ENCODE measurements at regions not wholly inside any gene's neighbourhood (a gene's known extent, or its start where the extent isn't known, plus 50 kb on each side); places are given as distances from the start of the nearest gene placed in this dataset.

DNA sequence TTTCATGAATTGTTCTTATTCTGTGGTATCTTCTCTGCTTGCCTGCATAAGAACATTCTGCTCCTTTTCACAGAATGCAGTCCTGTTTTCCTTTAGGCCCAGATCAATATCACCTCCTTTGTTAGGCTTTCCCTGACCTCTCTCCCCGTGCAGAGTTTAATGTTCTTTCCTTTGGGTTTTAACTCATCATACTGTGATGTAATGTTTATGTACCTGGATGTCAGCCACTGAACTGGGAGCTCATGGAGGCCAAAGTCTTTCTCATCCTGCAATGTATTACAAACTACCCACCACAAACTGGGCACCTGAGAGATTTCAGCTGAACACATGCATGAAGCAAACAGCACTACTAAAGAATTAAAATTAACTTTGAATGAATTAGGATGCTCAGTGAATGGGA, 192.8 kb upstream of the RORA start:
- Histone ChIP-seq H3K9ac (ENCODE audit: control insufficient read depth, insufficient read depth, low read length) (no peak overlapping the region), H3K27ac (ENCODE audit: control insufficient read depth, insufficient read depth) (no peak overlapping the region), H3K36me3 (ENCODE audit: control insufficient read depth in 2 of 2, insufficient read depth in 2 of 2, low read length in 1 of 2) (no peaks in the 10 kb centered on the region), H3K4me3 (no peak overlapping the region), H3K4me2 (ENCODE audit: control insufficient read depth, insufficient read depth) (no peak overlapping the region), H3K27me3 (replicated peaks in 1 of 2; ENCODE audit: control insufficient read depth in 2 of 2, insufficient read depth in 2 of 2, low read length in 1 of 2) (no peaks in the 10 kb centered on the region; a peak in 1 of 4 replicates), H2AFZ (ENCODE audit: control insufficient read depth, low read depth, low read length) (no peak overlapping the region), H3K9me3 (replicated peaks; ENCODE audit: control insufficient read depth, insufficient read depth, low read length) (no peaks in the 10 kb centered on the region), H3K4me1 (ENCODE audit: control insufficient read depth, insufficient read depth, low read length) (no peaks in the 10 kb centered on the region), H3K79me2 (ENCODE audit: control insufficient read depth, insufficient read depth, low read length) (no peaks in the 10 kb centered on the region), H4K20me1 (ENCODE audit: control insufficient read depth, insufficient read depth) (no peaks in the 10 kb centered on the region)
- in situ Hi-C loops (cut with MboI) (no loop called here), intact Hi-C loops (cut with micrococcal nuclease; ENCODE audit: unreplicated experiment) (no loop called here)
- FAIRE-seq: no peak
- POLR2A ChIA-PET: no interaction called here
- 5% methylated on average over 1 of the region's 1 CpG for WGBS (ENCODE audit: insufficient coverage, insufficient replicate concordance, low lambda C conversion rate, missing lambda C conversion rate)
- DNase-seq (ENCODE audit: low read depth, low spot score): no peak
- TF ChIP-seq HDGF (IDR thresholded peaks at IDR 0.05): no peak
- ATAC-seq: no peak
- BruUV-seq (replicated peaks): no TSS peak
- SMC1A ChIA-PET (ENCODE audit: uncharacterized antibody, unreplicated experiment): no interaction called here
- RAD21 ChIA-PET (ENCODE audit: unreplicated experiment): no interaction called here
- CTCF ChIA-PET: no interaction called here

DNA sequence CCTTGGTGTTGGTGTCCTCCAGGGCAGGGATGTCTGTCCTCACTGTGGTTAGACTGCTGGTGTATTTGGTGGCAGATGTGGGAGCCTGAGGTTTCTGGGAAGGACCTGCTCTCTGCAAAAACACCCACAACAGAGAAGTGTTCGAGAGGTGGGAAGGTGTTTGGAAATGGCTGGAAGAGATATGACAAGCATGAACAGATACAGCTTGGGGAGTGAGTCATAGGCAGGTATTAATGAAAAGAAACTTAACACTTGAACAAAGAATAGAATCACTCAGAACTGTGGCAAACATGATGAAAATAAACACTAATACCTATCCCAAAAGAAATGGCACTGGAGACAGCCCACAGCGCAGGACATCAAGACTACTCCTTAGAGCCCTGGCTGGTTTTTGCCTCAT, 192.4 kb upstream of the RORA start:
- Histone ChIP-seq H3K27me3 (replicated peaks in 1 of 2; ENCODE audit: control insufficient read depth in 2 of 2, insufficient read depth in 2 of 2, low read length in 1 of 2) (no peaks in the 10 kb centered on the region; a peak in 1 of 4 replicates), H4K20me1 (ENCODE audit: control insufficient read depth, insufficient read depth) (no peaks in the 10 kb centered on the region), H3K4me2 (ENCODE audit: control insufficient read depth, insufficient read depth) (no peak overlapping the region), H3K4me3 (no peak overlapping the region), H3K9ac (ENCODE audit: control insufficient read depth, insufficient read depth, low read length) (no peak overlapping the region), H3K36me3 (ENCODE audit: control insufficient read depth in 2 of 2, insufficient read depth in 2 of 2, low read length in 1 of 2) (no peaks in the 10 kb centered on the region), H3K27ac (ENCODE audit: control insufficient read depth, insufficient read depth) (no peak overlapping the region), H3K79me2 (ENCODE audit: control insufficient read depth, insufficient read depth, low read length) (no peaks in the 10 kb centered on the region), H2AFZ (ENCODE audit: control insufficient read depth, low read depth, low read length) (no peak overlapping the region), H3K9me3 (replicated peaks; ENCODE audit: control insufficient read depth, insufficient read depth, low read length) (no peaks in the 10 kb centered on the region), H3K4me1 (ENCODE audit: control insufficient read depth, insufficient read depth, low read length) (no peaks in the 10 kb centered on the region)
- no TSS peak for BruUV-seq (replicated peaks)
- no peak for TF ChIP-seq MTA2 (IDR thresholded peaks at IDR 0.05; ENCODE audit: low read depth)
- TF ChIP-seq RB1 (IDR thresholded peaks at IDR 0.05; ENCODE audit: borderline replicate concordance): no peak
- TF ChIP-seq HCFC1 (IDR thresholded peaks at IDR 0.05; ENCODE audit: low read length): no peak
- TF ChIP-seq, protein P1, sequence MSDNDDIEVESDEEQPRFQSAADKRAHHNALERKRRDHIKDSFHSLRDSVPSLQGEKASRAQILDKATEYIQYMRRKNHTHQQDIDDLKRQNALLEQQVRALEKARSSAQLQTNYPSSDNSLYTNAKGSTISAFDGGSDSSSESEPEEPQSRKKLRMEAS (IDR thresholded peaks at IDR 0.05; ENCODE audit: low read depth, low read length): no peak
- no peak for TF ChIP-seq TBL1XR1 (IDR thresholded peaks at IDR 0.05; ENCODE audit: low read depth, low read length)
- TF ChIP-seq PKNOX1 (IDR thresholded peaks at IDR 0.05): no peak
- TF ChIP-seq, protein P2, sequence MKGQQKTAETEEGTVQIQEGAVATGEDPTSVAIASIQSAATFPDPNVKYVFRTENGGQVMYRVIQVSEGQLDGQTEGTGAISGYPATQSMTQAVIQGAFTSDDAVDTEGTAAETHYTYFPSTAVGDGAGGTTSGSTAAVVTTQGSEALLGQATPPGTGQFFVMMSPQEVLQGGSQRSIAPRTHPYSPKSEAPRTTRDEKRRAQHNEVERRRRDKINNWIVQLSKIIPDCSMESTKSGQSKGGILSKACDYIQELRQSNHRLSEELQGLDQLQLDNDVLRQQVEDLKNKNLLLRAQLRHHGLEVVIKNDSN (IDR thresholded peaks at IDR 0.05; ENCODE audit: borderline replicate concordance, extremely low read length, insufficient read depth, low read depth, low read length): no peak
- no peak for TF ChIP-seq ZZZ3 (IDR thresholded peaks at IDR 0.05; ENCODE audit: control insufficient read depth, insufficient read length, low read depth)
- CTCF ChIA-PET: no interaction called here
- 23% methylated on average over 2 of the region's 2 CpGs for WGBS (ENCODE audit: insufficient coverage, insufficient replicate concordance, low lambda C conversion rate, missing lambda C conversion rate)
- POLR2A ChIA-PET: no interaction called here
- ATAC-seq (no peak), FAIRE-seq (no peak), DNase-seq (ENCODE audit: low read depth, low spot score) (no peak)
- in situ Hi-C loops (cut with MboI) (no loop called here), intact Hi-C loops (cut with micrococcal nuclease; ENCODE audit: unreplicated experiment) (no loop called here)
- SMC1A ChIA-PET (ENCODE audit: uncharacterized antibody, unreplicated experiment): no interaction called here
- RAD21 ChIA-PET (ENCODE audit: unreplicated experiment): no interaction called here
